ENCODE measurements at regions not wholly inside any gene's neighbourhood (a gene's known extent, or its start where the extent isn't known, plus 50 kb on each side); places are given as distances from the start of the nearest gene placed in this dataset.
"Not testable (repeated sequence)": the region's sequence is repeated elsewhere in the genome, so short reads cannot be mapped to it uniquely, and the experiment has no call there.

GRCh38 chr5:85002026-85002425, 617.3 kb upstream of the EDIL3 start:
- TF ChIP-seq CTCF (IDR thresholded peaks at IDR 0.05 in 2 of 3, conservative IDR thresholded peaks at IDR 0.05 in 1 of 3; ENCODE audit: control insufficient read depth in 2 of 3, extremely low read depth in 1 of 3, insufficient read depth in 1 of 3, low read depth in 3 of 3, low read length in 3 of 3); MAX (IDR thresholded peaks at IDR 0.05; ENCODE audit: low read depth, low read length); MXI1 (IDR thresholded peaks at IDR 0.05; ENCODE audit: low read depth, low read length); SMC3 (IDR thresholded peaks at IDR 0.05; ENCODE audit: borderline replicate concordance, low read length): not testable (repeated sequence)
